ENCODE measurements at regions not wholly inside any gene's neighbourhood (a gene's known extent, or its start where the extent isn't known, plus 50 kb on each side); places are given as distances from the start of the nearest gene placed in this dataset.
"Not testable (repeated sequence)": the region's sequence is repeated elsewhere in the genome, so short reads cannot be mapped to it uniquely, and the experiment has no call there.

DNA sequence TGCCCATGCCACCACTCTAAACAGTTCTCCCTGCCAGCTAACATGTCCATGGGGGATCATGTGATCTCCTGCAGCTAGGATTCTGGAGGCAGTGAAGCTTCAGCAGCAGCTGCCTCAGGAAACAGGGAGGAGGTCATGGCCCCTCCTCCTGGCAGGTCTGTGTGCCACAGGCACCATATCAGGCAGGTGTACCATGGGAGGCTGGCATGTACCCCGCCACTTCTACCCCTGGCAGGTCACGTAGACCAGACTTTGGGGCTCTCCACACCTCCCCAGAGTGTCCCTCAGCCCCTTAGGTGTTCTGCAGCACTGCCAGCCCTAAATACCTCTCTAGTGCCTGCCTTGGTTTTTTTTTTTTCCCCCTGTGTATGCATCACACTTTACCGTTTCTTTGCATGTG lies 110.5 kb upstream of the FAM47C start:
- Histone ChIP-seq H3K9ac (ENCODE audit: low read length) (no peak overlapping the region), H3K27me3 (replicated peaks in 1 of 4; ENCODE audit: control extremely low read depth in 1 of 4, control insufficient read depth in 3 of 4, insufficient read depth in 4 of 4, low read length in 3 of 4) (no peaks in the 10 kb centered on the region), H2AFZ (ENCODE audit: insufficient read depth, low read depth, low read length, poor library complexity, severe bottlenecking) (no peak overlapping the region), H3K4me3 (ENCODE audit: control extremely low read depth in 1 of 5, extremely low read depth in 1 of 5, insufficient read depth in 1 of 5, low read depth in 2 of 5, low read length in 4 of 5) (no peak overlapping the region), H3K27ac (ENCODE audit: low read length in 2 of 2) (no peak overlapping the region), H3K79me2 (ENCODE audit: control insufficient read depth, insufficient read depth, low read length) (no peaks in the 10 kb centered on the region), H3K9me3 (ENCODE audit: control extremely low read depth in 1 of 3, control insufficient read depth in 2 of 3, insufficient read depth in 1 of 3, low read length in 2 of 3) (no peaks in the 10 kb centered on the region), H3K4me1 (ENCODE audit: control insufficient read depth in 2 of 2, insufficient read depth in 2 of 2, low read length in 2 of 2) (no peaks in the 10 kb centered on the region), H3K36me3 (replicated peaks in 1 of 2; ENCODE audit: control extremely low read depth in 1 of 2, control insufficient read depth in 1 of 2, extremely low read depth in 1 of 2, insufficient read depth in 2 of 2, low read length in 1 of 2) (no peaks in the 10 kb centered on the region), H4K20me1 (ENCODE audit: control insufficient read depth, insufficient read depth, low read length, poor library complexity, severe bottlenecking) (no peaks in the 10 kb centered on the region), H3K4me2 (replicated peaks; ENCODE audit: low read depth, low read length, poor library complexity, severe bottlenecking) (no peak overlapping the region)
- DNase-seq, result no peak
- intact Hi-C loops (cut with micrococcal nuclease), result no loop called here
- Mint-ChIP-seq H3K9me3 (ENCODE audit: insufficient read depth) (no peaks in the 10 kb centered on the region), H3K27me3 (no peaks in the 10 kb centered on the region), H3K27ac (no peak overlapping the region), H3K4me3 (no peak overlapping the region), H3K4me1 (no peaks in the 10 kb centered on the region)
- ChIA-PET CTCF (no interaction called here), POLR2A (no interaction called here)
- no CpG with 5 or more reads among the region's 3 CpGs for WGBS (ENCODE audit: insufficient coverage)
- TF ChIP-seq, protein P1, sequence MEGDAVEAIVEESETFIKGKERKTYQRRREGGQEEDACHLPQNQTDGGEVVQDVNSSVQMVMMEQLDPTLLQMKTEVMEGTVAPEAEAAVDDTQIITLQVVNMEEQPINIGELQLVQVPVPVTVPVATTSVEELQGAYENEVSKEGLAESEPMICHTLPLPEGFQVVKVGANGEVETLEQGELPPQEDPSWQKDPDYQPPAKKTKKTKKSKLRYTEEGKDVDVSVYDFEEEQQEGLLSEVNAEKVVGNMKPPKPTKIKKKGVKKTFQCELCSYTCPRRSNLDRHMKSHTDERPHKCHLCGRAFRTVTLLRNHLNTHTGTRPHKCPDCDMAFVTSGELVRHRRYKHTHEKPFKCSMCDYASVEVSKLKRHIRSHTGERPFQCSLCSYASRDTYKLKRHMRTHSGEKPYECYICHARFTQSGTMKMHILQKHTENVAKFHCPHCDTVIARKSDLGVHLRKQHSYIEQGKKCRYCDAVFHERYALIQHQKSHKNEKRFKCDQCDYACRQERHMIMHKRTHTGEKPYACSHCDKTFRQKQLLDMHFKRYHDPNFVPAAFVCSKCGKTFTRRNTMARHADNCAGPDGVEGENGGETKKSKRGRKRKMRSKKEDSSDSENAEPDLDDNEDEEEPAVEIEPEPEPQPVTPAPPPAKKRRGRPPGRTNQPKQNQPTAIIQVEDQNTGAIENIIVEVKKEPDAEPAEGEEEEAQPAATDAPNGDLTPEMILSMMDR (IDR thresholded peaks at IDR 0.05), result no peak
- TF ChIP-seq EZH2 (IDR thresholded peaks at IDR 0.05; ENCODE audit: borderline replicate concordance, insufficient read depth, low read depth, low read length, poor library complexity, severe bottlenecking), result no peak
- no peak for ATAC-seq (ENCODE audit: low read depth)

DNA sequence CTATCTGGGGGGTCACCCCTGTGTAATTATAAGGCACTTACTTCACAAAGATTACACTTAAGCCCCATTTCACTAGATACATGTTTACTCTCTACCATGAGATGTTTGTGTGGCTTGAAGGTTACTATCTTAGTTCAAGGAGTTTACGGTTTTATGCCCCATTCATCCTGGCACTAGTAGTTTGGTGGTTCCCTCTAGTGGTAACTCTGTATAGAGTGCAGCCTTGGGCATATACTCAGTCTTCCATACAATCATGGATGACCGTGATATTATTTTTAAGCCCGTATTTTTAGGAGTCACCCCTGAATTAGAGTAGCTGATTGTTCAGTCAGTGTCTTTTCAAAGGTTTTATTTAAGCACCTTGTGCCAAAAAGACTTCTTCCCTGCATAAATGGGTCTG lies 109.9 kb upstream of the FAM47C start:
- CTCF ChIA-PET, result no interaction called here
- H3K27me3 Mint-ChIP-seq, result no peaks in the 10 kb centered on the region
- H3K27ac ChIP-seq (ENCODE audit: low read length in 2 of 2), result no peak overlapping the region
- POLR2A ChIA-PET, result no interaction called here
- no peak overlapping the region for H3K4me3 ChIP-seq (ENCODE audit: control extremely low read depth in 1 of 5, extremely low read depth in 1 of 5, insufficient read depth in 1 of 5, low read depth in 2 of 5, low read length in 4 of 5)
- TF ChIP-seq EZH2 (IDR thresholded peaks at IDR 0.05; ENCODE audit: borderline replicate concordance, insufficient read depth, low read depth, low read length, poor library complexity, severe bottlenecking), result no peak
- TF ChIP-seq, protein P1 (IDR thresholded peaks at IDR 0.05), result no peak
- WGBS (ENCODE audit: insufficient coverage), result no CpG with 5 or more reads among the region's 3 CpGs
- no peaks in the 10 kb centered on the region for H3K9me3 ChIP-seq (ENCODE audit: control extremely low read depth in 1 of 3, control insufficient read depth in 2 of 3, insufficient read depth in 1 of 3, low read length in 2 of 3)
- intact Hi-C loops (cut with micrococcal nuclease), result no loop called here
- H3K9me3 Mint-ChIP-seq (ENCODE audit: insufficient read depth), result no peaks in the 10 kb centered on the region
- H3K36me3 ChIP-seq (replicated peaks in 1 of 2; ENCODE audit: control extremely low read depth in 1 of 2, control insufficient read depth in 1 of 2, extremely low read depth in 1 of 2, insufficient read depth in 2 of 2, low read length in 1 of 2), result no peaks in the 10 kb centered on the region
- H3K4me3 Mint-ChIP-seq, result no peak overlapping the region
- H3K79me2 ChIP-seq (ENCODE audit: control insufficient read depth, insufficient read depth, low read length), result no peaks in the 10 kb centered on the region
- DNase-seq (no peak), ATAC-seq (ENCODE audit: low read depth) (no peak)
- H3K4me2 ChIP-seq (replicated peaks; ENCODE audit: low read depth, low read length, poor library complexity, severe bottlenecking), result no peak overlapping the region
- H3K9ac ChIP-seq (ENCODE audit: low read length), result no peak overlapping the region
- H3K4me1 Mint-ChIP-seq, result no peaks in the 10 kb centered on the region
- no peaks in the 10 kb centered on the region for H3K4me1 ChIP-seq (ENCODE audit: control insufficient read depth in 2 of 2, insufficient read depth in 2 of 2, low read length in 2 of 2)
- H2AFZ ChIP-seq (ENCODE audit: insufficient read depth, low read depth, low read length, poor library complexity, severe bottlenecking), result no peak overlapping the region
- no peak overlapping the region for H3K27ac Mint-ChIP-seq
- H4K20me1 ChIP-seq (ENCODE audit: control insufficient read depth, insufficient read depth, low read length, poor library complexity, severe bottlenecking), result no peaks in the 10 kb centered on the region
- H3K27me3 ChIP-seq (replicated peaks in 1 of 4; ENCODE audit: control extremely low read depth in 1 of 4, control insufficient read depth in 3 of 4, insufficient read depth in 4 of 4, low read length in 3 of 4), result no peaks in the 10 kb centered on the region

DNA sequence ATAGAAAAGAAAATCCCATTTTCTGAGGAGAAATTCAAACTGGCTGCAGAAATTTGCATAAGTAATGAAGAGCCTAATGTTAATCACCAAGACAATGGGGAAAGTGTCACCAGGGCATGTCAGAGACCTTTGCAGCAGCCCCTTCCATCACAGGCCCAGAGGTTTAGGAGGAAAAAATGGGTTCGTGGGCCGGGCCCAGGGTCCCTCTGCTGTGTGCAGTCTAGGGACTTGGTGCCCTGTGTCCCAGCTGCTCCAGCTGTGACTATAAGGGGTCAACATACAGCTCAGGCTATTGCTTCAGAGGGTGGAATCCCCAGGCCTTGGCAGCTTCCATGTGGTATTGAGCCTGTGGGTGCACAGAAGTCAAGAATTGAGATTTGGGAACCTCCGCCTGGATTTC lies 103.6 kb upstream of the FAM47C start:
- H3K36me3 ChIP-seq (replicated peaks in 1 of 2; ENCODE audit: control extremely low read depth in 1 of 2, control insufficient read depth in 1 of 2, extremely low read depth in 1 of 2, insufficient read depth in 2 of 2, low read length in 1 of 2); H3K27ac ChIP-seq (ENCODE audit: low read length in 2 of 2); H3K27ac Mint-ChIP-seq; H4K20me1 ChIP-seq (ENCODE audit: control insufficient read depth, insufficient read depth, low read length, poor library complexity, severe bottlenecking); H3K4me2 ChIP-seq (replicated peaks; ENCODE audit: low read depth, low read length, poor library complexity, severe bottlenecking); H3K4me1 Mint-ChIP-seq; H3K27me3 ChIP-seq (replicated peaks in 1 of 4; ENCODE audit: control extremely low read depth in 1 of 4, control insufficient read depth in 3 of 4, insufficient read depth in 4 of 4, low read length in 3 of 4); H3K9me3 Mint-ChIP-seq (ENCODE audit: insufficient read depth); H3K4me3 Mint-ChIP-seq; H2AFZ ChIP-seq (ENCODE audit: insufficient read depth, low read depth, low read length, poor library complexity, severe bottlenecking); H3K79me2 ChIP-seq (ENCODE audit: control insufficient read depth, insufficient read depth, low read length); H3K4me3 ChIP-seq (ENCODE audit: control extremely low read depth in 1 of 5, extremely low read depth in 1 of 5, insufficient read depth in 1 of 5, low read depth in 2 of 5, low read length in 4 of 5); ATAC-seq (ENCODE audit: low read depth); H3K9ac ChIP-seq (ENCODE audit: low read length); H3K9me3 ChIP-seq (ENCODE audit: control extremely low read depth in 1 of 3, control insufficient read depth in 2 of 3, insufficient read depth in 1 of 3, low read length in 2 of 3); CTCF ChIA-PET; H3K27me3 Mint-ChIP-seq; POLR2A ChIA-PET; intact Hi-C loops (cut with micrococcal nuclease); H3K4me1 ChIP-seq (ENCODE audit: control insufficient read depth in 2 of 2, insufficient read depth in 2 of 2, low read length in 2 of 2); DNase-seq: not testable (repeated sequence)
- 92% methylated on average over 2 of the region's 3 CpGs for WGBS (ENCODE audit: insufficient coverage)

Data from B cell (primary cell).